GM23338 (cell line): ENCODE measurements at regions not wholly inside any gene's neighbourhood (a gene's known extent, or its start where the extent isn't known, plus 50 kb on each side); places are given as distances from the start of the nearest gene placed in this dataset.

Source experiments
- EZH2phosphoT487 ChIP-seq: fragments of 200-600 bp; sonication (generic); IDR thresholded peaks from one replicate; pipeline ENCODE4 v1.8.1; 2018; ENCODE audit warnings: antibody characterized with exemption; ENCODE audit not compliant: unreplicated experiment
- JUNB ChIP-seq: IDR thresholded peaks from one replicate; pipeline ENCODE4 v1.6.1; 2016; ENCODE audit warnings: antibody characterized with exemption; ENCODE audit not compliant: unreplicated experiment
- POLR2AphosphoS5 ChIP-seq: IDR thresholded peaks from 2 replicates; pipeline ENCODE4 v1.6.1; 2016; ENCODE audit warnings: antibody characterized with exemption, low read depth
- TF ChIP-seq, protein P1 (sequence below), 2 experiments: fragments of 200-600 bp in 1 of 2; sonication (generic) in 1 of 2; conservative IDR thresholded peaks; 2 replicates each; pipeline versions ENCODE4 v1.5.1 to v1.6.1; 2016 to 2017; ENCODE audit warnings: antibody characterized with exemption in 2 of 2, low read depth in 2 of 2, mild to moderate bottlenecking in 2 of 2, moderate library complexity in 1 of 2

GRCh38 chr12:113698510-113698858 is 226.8 kb upstream of the LHX5 start:
- TF ChIP-seq, protein P1, sequence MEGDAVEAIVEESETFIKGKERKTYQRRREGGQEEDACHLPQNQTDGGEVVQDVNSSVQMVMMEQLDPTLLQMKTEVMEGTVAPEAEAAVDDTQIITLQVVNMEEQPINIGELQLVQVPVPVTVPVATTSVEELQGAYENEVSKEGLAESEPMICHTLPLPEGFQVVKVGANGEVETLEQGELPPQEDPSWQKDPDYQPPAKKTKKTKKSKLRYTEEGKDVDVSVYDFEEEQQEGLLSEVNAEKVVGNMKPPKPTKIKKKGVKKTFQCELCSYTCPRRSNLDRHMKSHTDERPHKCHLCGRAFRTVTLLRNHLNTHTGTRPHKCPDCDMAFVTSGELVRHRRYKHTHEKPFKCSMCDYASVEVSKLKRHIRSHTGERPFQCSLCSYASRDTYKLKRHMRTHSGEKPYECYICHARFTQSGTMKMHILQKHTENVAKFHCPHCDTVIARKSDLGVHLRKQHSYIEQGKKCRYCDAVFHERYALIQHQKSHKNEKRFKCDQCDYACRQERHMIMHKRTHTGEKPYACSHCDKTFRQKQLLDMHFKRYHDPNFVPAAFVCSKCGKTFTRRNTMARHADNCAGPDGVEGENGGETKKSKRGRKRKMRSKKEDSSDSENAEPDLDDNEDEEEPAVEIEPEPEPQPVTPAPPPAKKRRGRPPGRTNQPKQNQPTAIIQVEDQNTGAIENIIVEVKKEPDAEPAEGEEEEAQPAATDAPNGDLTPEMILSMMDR (conservative IDR thresholded peaks at IDR 0.05; ENCODE audit: low read depth in 2 of 2), result no peak
- TF ChIP-seq EZH2phosphoT487, result no peak
- TF ChIP-seq POLR2AphosphoS5, result no peak
- no peak for TF ChIP-seq JUNB
